H1 (cell line): ENCODE measurements at regions not wholly inside any gene's neighbourhood (a gene's known extent, or its start where the extent isn't known, plus 50 kb on each side); places are given as distances from the start of the nearest gene placed in this dataset.

Experiments
- CTCF ChIA-PET: fragments of 300-600 bp; sonication (Branson Sonifier 250); formaldehyde crosslinking; loops from one replicate; lab custom pipeline; 2021; ENCODE audit not compliant: partially characterized antibody; lab: Charles Lee
- POLR2A ChIA-PET: fragments of 300-600 bp; sonication (Branson Sonifier 250); formaldehyde crosslinking; loops from one replicate; lab custom pipeline; 2021; ENCODE audit warnings: inconsistent platforms; ENCODE audit not compliant: partially characterized antibody; lab: Charles Lee
- DNase-seq, 2 experiments: peaks; one replicate each; pipeline versions ENCODE4 v3.0.0 to v3.0.0-alpha.2; 2010 to 2022; ENCODE audit warnings: low spot score in 2 of 2, low read depth in 1 of 2, mixed read lengths in 1 of 2
- FAIRE-seq: peaks from 2 replicates; lab custom pipeline; 2011; peaks lifted over from hg19 to GRCh38; lab: Jason Lieb, UNC
- H2AFZ ChIP-seq: 2 replicates; pipeline ENCODE4 v1.8.1; 2012; ENCODE audit warnings: low read length, inconsistent platforms
- H2AK5ac ChIP-seq: 2 replicates; pipeline ENCODE4 v1.6.1; 2013; ENCODE audit warnings: low read depth, low read length
- H2BK120ac ChIP-seq: replicated peaks from 2 replicates; pipeline ENCODE3; 2013; ENCODE audit warnings: low read depth, low read length, inconsistent platforms
- H2BK12ac ChIP-seq: 2 replicates; pipeline ENCODE4 v1.6.1; 2013; ENCODE audit warnings: low read depth, low read length
- H2BK15ac ChIP-seq: 2 replicates; pipeline ENCODE4 v1.6.1; 2013; ENCODE audit warnings: low read length
- H2BK20ac ChIP-seq: 2 replicates; pipeline ENCODE4 v1.6.1; 2013; ENCODE audit warnings: low read length
- H2BK5ac ChIP-seq: 2 replicates; pipeline ENCODE4 v1.6.1; 2013; ENCODE audit warnings: low read depth, low read length
- H3K14ac ChIP-seq: 2 replicates; pipeline ENCODE4 v1.6.1; 2013; ENCODE audit warnings: inconsistent platforms; ENCODE audit not compliant: insufficient read length
- H3K18ac ChIP-seq: 2 replicates; pipeline ENCODE4 v1.6.1; 2013; ENCODE audit warnings: low read length; ENCODE audit errors: extremely low read depth
- H3K23ac ChIP-seq: 2 replicates; pipeline ENCODE4 v1.6.1; 2013; ENCODE audit warnings: inconsistent platforms; ENCODE audit not compliant: insufficient read length
- H3K23me2 ChIP-seq: 2 replicates; pipeline ENCODE4 v1.6.1; 2013; ENCODE audit warnings: low read depth, low read length
- H3K27ac ChIP-seq: 2 replicates; pipeline ENCODE4 v1.6.1; 2011; ENCODE audit warnings: low read depth, low read length, inconsistent platforms
- H3K27me3 ChIP-seq, 4 experiments: replicated peaks in 1 of 4; 1 replicate in 1 of 4; 2 replicates in 3 of 4; pipeline versions ENCODE4 v1.6.1 to v1.8.1; 2011 to 2013; ENCODE audit warnings: low read length in 3 of 4, mild to moderate bottlenecking in 3 of 4, inconsistent platforms in 2 of 4, mixed read lengths in 2 of 4, moderate library complexity in 1 of 4; ENCODE audit not compliant: control insufficient read depth in 3 of 4, insufficient read depth in 3 of 4; ENCODE audit errors: extremely low read depth in 1 of 4
- H3K36me3 ChIP-seq, 4 experiments: 2 replicates each; pipeline versions ENCODE4 v1.6.1 to v1.8.1; 2011 to 2013; ENCODE audit warnings: mild to moderate bottlenecking in 4 of 4, low read length in 3 of 4, moderate library complexity in 2 of 4, control low read depth in 1 of 4, inconsistent platforms in 1 of 4; ENCODE audit not compliant: insufficient read depth in 4 of 4, control insufficient read depth in 2 of 4
- H3K4ac ChIP-seq: replicated peaks from 2 replicates; pipeline ENCODE3; 2013; ENCODE audit warnings: low read length, low read depth, mixed read lengths, inconsistent platforms; ENCODE audit not compliant: insufficient read length
- H3K4me1 ChIP-seq, 4 experiments: replicated peaks in 1 of 4; 1 replicate in 1 of 4; 2 replicates in 3 of 4; pipeline versions ENCODE4 v1.6.1 to v1.8.1; 2011 to 2013; ENCODE audit warnings: low read length in 3 of 4, inconsistent platforms in 2 of 4, mixed read lengths in 1 of 4; ENCODE audit not compliant: insufficient read depth in 4 of 4, control insufficient read depth in 3 of 4
- H3K4me2 ChIP-seq, 2 experiments: 2 replicates each; pipeline versions ENCODE4 v1.6.1 to v1.8.1; 2011 to 2013; ENCODE audit warnings: low read depth in 2 of 2, low read length in 2 of 2, control low read depth in 1 of 2, inconsistent platforms in 1 of 2, mild to moderate bottlenecking in 1 of 2; ENCODE audit not compliant: insufficient read depth in 1 of 2
- H3K4me3 ChIP-seq, 4 experiments: fragments of 200-600, 300-600 bp in 1 of 4; sonication (generic), shearing (Covaris generic), sonication (Bioruptor Twin) in 1 of 4; 2 replicates each; pipeline versions ENCODE4 v1.5.1 to v1.8.1; 2011 to 2016; ENCODE audit warnings: low read length in 4 of 4, low read depth in 3 of 4, control low read depth in 2 of 4, inconsistent platforms in 2 of 4, mild to moderate bottlenecking in 2 of 4, mixed read lengths in 1 of 4, moderate library complexity in 1 of 4; ENCODE audit not compliant: insufficient read depth in 2 of 4; ENCODE audit errors: extremely low read depth in 1 of 4
- H3K56ac ChIP-seq: replicated peaks from 2 replicates; pipeline ENCODE3; 2013; ENCODE audit warnings: low read depth, mild to moderate bottlenecking, mixed read lengths, low read length, inconsistent platforms; ENCODE audit not compliant: insufficient read length
- H3K79me1 ChIP-seq: 2 replicates; pipeline ENCODE4 v1.6.1; 2013; ENCODE audit warnings: low read depth, low read length, control low read depth
- H3K79me2 ChIP-seq, 2 experiments: 2 replicates each; pipeline versions ENCODE4 v1.6.1 to v1.8.1; 2012 to 2013; ENCODE audit warnings: low read length in 2 of 2, mild to moderate bottlenecking in 2 of 2, inconsistent platforms in 1 of 2; ENCODE audit not compliant: insufficient read depth in 2 of 2, control insufficient read depth in 1 of 2
- H3K9ac ChIP-seq, 4 experiments: replicated peaks in 1 of 4; 1 replicate in 1 of 4; 2 replicates in 3 of 4; pipeline versions ENCODE4 v1.6.1 to v1.8.1; 2011 to 2013; ENCODE audit warnings: low read depth in 3 of 4, low read length in 3 of 4, control low read depth in 2 of 4, mild to moderate bottlenecking in 2 of 4, moderate library complexity in 2 of 4, inconsistent platforms in 1 of 4; ENCODE audit errors: extremely low read depth in 1 of 4
- H3K9me3 ChIP-seq, 2 experiments: 2 replicates each; pipeline versions ENCODE4 v1.6.1 to v1.8.1; 2012 to 2013; ENCODE audit warnings: mild to moderate bottlenecking in 2 of 2, moderate library complexity in 2 of 2, control low read depth in 1 of 2, inconsistent platforms in 1 of 2, low read depth in 1 of 2, low read length in 1 of 2, mixed read lengths in 1 of 2; ENCODE audit not compliant: insufficient read depth in 2 of 2
- H4K20me1 ChIP-seq, 2 experiments: replicated peaks in 1 of 2; 2 replicates each; pipeline versions ENCODE3 to v1.8.1; 2011 to 2013; ENCODE audit warnings: inconsistent platforms in 2 of 2, low read length in 2 of 2, mild to moderate bottlenecking in 1 of 2; ENCODE audit not compliant: insufficient read depth in 2 of 2, control insufficient read depth in 1 of 2
- H4K5ac ChIP-seq: 2 replicates; pipeline ENCODE4 v1.6.1; 2013; ENCODE audit warnings: low read length, low read depth, mixed read lengths, inconsistent platforms; ENCODE audit not compliant: insufficient read length
- H4K8ac ChIP-seq: 2 replicates; pipeline ENCODE4 v1.8.0; 2013; ENCODE audit warnings: mild to moderate bottlenecking, moderate library complexity, low read length, inconsistent platforms; ENCODE audit not compliant: insufficient read depth; ENCODE audit errors: extremely low read depth
- H4K91ac ChIP-seq: replicated peaks from 2 replicates; pipeline ENCODE3; 2013; ENCODE audit warnings: low read length, mixed read lengths, inconsistent platforms; ENCODE audit not compliant: insufficient read length
- KDM4A ChIP-seq: IDR thresholded peaks from one replicate; pipeline ENCODE4 v1.7.1; 2012; ENCODE audit warnings: low read depth, mild to moderate bottlenecking, moderate library complexity, low read length, inconsistent platforms; ENCODE audit not compliant: severe bottlenecking
- MAFK ChIP-seq: IDR thresholded peaks from 2 replicates; pipeline ENCODE4 v1.6.1; 2012; ENCODE audit warnings: low read depth, mild to moderate bottlenecking, improper control_type of control experiment, low read length
- SP1 ChIP-seq: IDR thresholded peaks from 2 replicates; pipeline ENCODE4 v1.6.1; 2011; ENCODE audit warnings: low read depth, low read length
- SRF ChIP-seq: IDR thresholded peaks from 2 replicates; pipeline ENCODE4 v1.6.1; 2011; ENCODE audit warnings: mild to moderate bottlenecking, low read depth, low read length, moderate library complexity
- TAF1 ChIP-seq: IDR thresholded peaks from 2 replicates; pipeline ENCODE4 v1.6.1; 2011; ENCODE audit warnings: mild to moderate bottlenecking, low read depth, low read length

DNA sequence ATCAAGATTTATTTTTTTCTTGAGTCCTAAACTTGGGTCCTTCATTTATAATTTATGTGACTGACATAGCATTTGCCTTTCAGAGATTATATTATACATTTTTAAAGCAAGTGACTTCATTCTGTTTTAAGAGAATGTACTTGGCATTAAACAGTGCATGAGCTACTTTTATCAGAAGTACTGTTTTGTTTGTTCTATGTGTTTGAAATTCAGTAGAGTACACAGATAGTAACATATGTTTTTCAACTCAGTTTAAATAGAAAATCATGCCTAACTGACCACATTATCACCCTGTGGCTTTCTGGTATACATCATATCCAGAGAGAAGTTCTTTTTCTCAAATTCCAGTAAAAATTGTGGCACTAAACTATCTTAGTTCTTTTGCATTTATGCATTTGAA lies 335.3 kb upstream of the CDH18 start:
- Histone ChIP-seq H2BK15ac (no peak overlapping the region), H4K20me1 (no peaks in the 10 kb centered on the region), H4K91ac (no peak overlapping the region), H2AFZ (no peak overlapping the region), H4K8ac (no peak overlapping the region), H3K23me2 (no peaks in the 10 kb centered on the region), H3K56ac (no peak overlapping the region), H3K9me3 (no peaks in the 10 kb centered on the region), H2BK20ac (no peak overlapping the region), H2BK120ac (no peak overlapping the region), H3K4me3 (no peak overlapping the region), H3K36me3 (no peaks in the 10 kb centered on the region), H4K5ac (no peak overlapping the region), H2BK12ac (no peak overlapping the region), H3K14ac (no peak overlapping the region), H3K27ac (no peak overlapping the region), H3K4me2 (no peak overlapping the region), H3K4ac (no peak overlapping the region), H3K79me1 (no peaks in the 10 kb centered on the region), H3K23ac (no peak overlapping the region), H2AK5ac (no peak overlapping the region), H3K79me2 (no peaks in the 10 kb centered on the region), H3K4me1 (no peaks in the 10 kb centered on the region), H3K27me3 (no peaks in the 10 kb centered on the region), H3K9ac (no peak overlapping the region), H3K18ac (no peak overlapping the region), H2BK5ac (no peak overlapping the region)
- ChIA-PET POLR2A (no interaction called here), CTCF (interaction anchor here (1.7 kb wide), 1 partner anchor 8 kb away, joined by 4 read pairs; no protein-coding TSS in a partner anchor)
- FAIRE-seq = no peak
- no peak for DNase-seq
- TF ChIP-seq MAFK (no peak), SRF (no peak), KDM4A (no peak), SP1 (no peak), TAF1 (no peak)
